ENCODE measurements at regions not wholly inside any gene's neighbourhood (a gene's known extent, or its start where the extent isn't known, plus 50 kb on each side); places are given as distances from the start of the nearest gene placed in this dataset.

GRCh38 chr1:11414926-11415538 lies 63.9 kb upstream of the DISP3 start:
- no peaks in the 10 kb centered on the region for H3K9me3 ChIP-seq
- peaks cover 48% of the 10 kb centered on the region for H3K27me3 ChIP-seq
- H3K36me3 ChIP-seq, result no peaks in the 10 kb centered on the region
- intact Hi-C loops (cut with DNase I; ENCODE audit: low total_unique reads) (no loop called here), in situ Hi-C loops (cut with MboI; ENCODE audit: low pct_ligation_motif_present in 1 of 4, low pct_unique_long_range_greater_than_20kb in 1 of 4, low sequenced_read_pairs in 3 of 4) (no loop called here)
- 78 to 82% methylated on average over 7 to 19 of the region's 19 CpGs for WGBS, 2 donors (ENCODE audit: low coverage in 1 of 2)
- H3K4me3 ChIP-seq, result no peak overlapping the region
- DNase-seq, result no peak
- TF ChIP-seq POLR2AphosphoS5 (IDR thresholded peaks at IDR 0.05) (no peak), CTCF (IDR thresholded peaks at IDR 0.05) (no peak), EP300 (IDR thresholded peaks at IDR 0.05; ENCODE audit: low read depth) (no peak), POLR2A (IDR thresholded peaks at IDR 0.05) (no peak)
- H3K27ac ChIP-seq, result no peak overlapping the region
- no peaks in the 10 kb centered on the region for H3K4me1 ChIP-seq

- no peak overlapping the region for H3K27ac ChIP-seq
- no peaks in the 10 kb centered on the region for H3K4me1 ChIP-seq
- H3K4me3 ChIP-seq, result no peak overlapping the region
- no peak for DNase-seq
- intact Hi-C loops (cut with DNase I; ENCODE audit: low total_unique reads), result no loop called here
- in situ Hi-C loops (cut with MboI; ENCODE audit: low pct_ligation_motif_present in 1 of 4, low pct_unique_long_range_greater_than_20kb in 1 of 4, low sequenced_read_pairs in 3 of 4), result no loop called here
- no peaks in the 10 kb centered on the region for H3K9me3 ChIP-seq
- TF ChIP-seq EP300 (IDR thresholded peaks at IDR 0.05; ENCODE audit: low read depth) (no peak), CTCF (IDR thresholded peaks at IDR 0.05) (no peak), POLR2AphosphoS5 (IDR thresholded peaks at IDR 0.05) (no peak), POLR2A (IDR thresholded peaks at IDR 0.05) (no peak)
- WGBS, 2 donors (ENCODE audit: low coverage in 1 of 2), result 50% methylated on average over 4 of the region's 4 CpGs; no CpG with 5 or more reads in 1 of the 2 donors
- no peaks in the 10 kb centered on the region for H3K36me3 ChIP-seq
- H3K27me3 ChIP-seq, result peaks cover 50% of the 10 kb centered on the region
Observed at GRCh38 chr1:11417162-11417561, 61.8 kb upstream of the DISP3 start.

- Histone ChIP-seq H3K27me3 (peaks cover 48% of the 10 kb centered on the region), H3K4me1 (no peaks in the 10 kb centered on the region), H3K9me3 (no peaks in the 10 kb centered on the region), H3K27ac (no peak overlapping the region), H3K36me3 (no peaks in the 10 kb centered on the region), H3K4me3 (no peak overlapping the region)
- WGBS, 2 donors (ENCODE audit: low coverage in 1 of 2), result 51 to 58% methylated on average over 4 of the region's 4 CpGs
- TF ChIP-seq POLR2A (IDR thresholded peaks at IDR 0.05), result no peak
- TF ChIP-seq EP300 (IDR thresholded peaks at IDR 0.05; ENCODE audit: low read depth), result no peak
- TF ChIP-seq CTCF (IDR thresholded peaks at IDR 0.05), result no peak
- intact Hi-C loops (cut with DNase I; ENCODE audit: low total_unique reads), result no loop called here
- in situ Hi-C loops (cut with MboI; ENCODE audit: low pct_ligation_motif_present in 1 of 4, low pct_unique_long_range_greater_than_20kb in 1 of 4, low sequenced_read_pairs in 3 of 4), result no loop called here
- no peak for DNase-seq
Observed at GRCh38 chr1:11418056-11418455, 60.9 kb upstream of the DISP3 start.

- no peak overlapping the region for H3K4me3 ChIP-seq
- TF ChIP-seq POLR2A (IDR thresholded peaks at IDR 0.05), result no peak
- TF ChIP-seq EP300 (IDR thresholded peaks at IDR 0.05; ENCODE audit: low read depth), result no peak
- TF ChIP-seq CTCF (IDR thresholded peaks at IDR 0.05), result no peak
- TF ChIP-seq POLR2AphosphoS5 (IDR thresholded peaks at IDR 0.05), result no peak
- intact Hi-C loops (cut with DNase I; ENCODE audit: low total_unique reads), result no loop called here
Observed at GRCh38 chr1:11421443-11421842, 57.5 kb upstream of the DISP3 start.

More at GRCh38 chr1:11421443-11421842, 57.5 kb upstream of the DISP3 start:
- no peaks in the 10 kb centered on the region for H3K9me3 ChIP-seq
- no peak for DNase-seq
- peaks cover 30% of the 10 kb centered on the region for H3K27me3 ChIP-seq
- H3K27ac ChIP-seq, result no peak overlapping the region
- in situ Hi-C loops (cut with MboI; ENCODE audit: low pct_ligation_motif_present in 1 of 4, low pct_unique_long_range_greater_than_20kb in 1 of 4, low sequenced_read_pairs in 3 of 4), result no loop called here
- 72 to 77% methylated on average over 6 to 8 of the region's 8 CpGs for WGBS, 2 donors (ENCODE audit: low coverage in 1 of 2)
- no peaks in the 10 kb centered on the region for H3K36me3 ChIP-seq
- no peaks in the 10 kb centered on the region for H3K4me1 ChIP-seq

Data from transverse colon (tissue), 4 donors.